GM19328 (cell line): ENCODE measurements at regions not wholly inside any gene's neighbourhood (a gene's known extent, or its start where the extent isn't known, plus 50 kb on each side); places are given as distances from the start of the nearest gene placed in this dataset.

ENCODE experiments used
- ATAC-seq: cut with Tn5 transposase; IDR thresholded peaks from one replicate; pipeline ENCODE4 v1.9.1; 2021; ENCODE audit warnings: mild to moderate bottlenecking, moderate library complexity; ENCODE audit not compliant: unreplicated experiment

DNA sequence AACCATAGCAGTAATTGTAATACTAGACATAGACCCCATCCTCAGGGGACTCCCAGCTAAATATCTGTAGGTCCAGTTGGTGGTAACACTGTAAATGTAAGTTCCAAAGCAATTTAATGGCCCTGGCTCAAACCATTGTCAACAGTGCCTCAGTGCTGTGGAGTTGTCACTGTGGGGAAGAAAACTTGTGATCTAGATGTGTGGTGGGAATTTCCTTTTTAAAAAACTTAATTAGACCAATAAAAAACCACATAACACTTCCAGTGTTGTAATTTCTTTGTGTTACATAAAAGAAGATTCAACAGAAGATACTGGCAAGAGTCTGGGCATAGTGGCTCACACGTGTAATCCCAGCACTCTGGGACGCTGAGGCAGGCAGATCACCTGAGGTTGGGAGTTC, 138.6 kb upstream of the UMPS start:
- no peak for ATAC-seq

DNA sequence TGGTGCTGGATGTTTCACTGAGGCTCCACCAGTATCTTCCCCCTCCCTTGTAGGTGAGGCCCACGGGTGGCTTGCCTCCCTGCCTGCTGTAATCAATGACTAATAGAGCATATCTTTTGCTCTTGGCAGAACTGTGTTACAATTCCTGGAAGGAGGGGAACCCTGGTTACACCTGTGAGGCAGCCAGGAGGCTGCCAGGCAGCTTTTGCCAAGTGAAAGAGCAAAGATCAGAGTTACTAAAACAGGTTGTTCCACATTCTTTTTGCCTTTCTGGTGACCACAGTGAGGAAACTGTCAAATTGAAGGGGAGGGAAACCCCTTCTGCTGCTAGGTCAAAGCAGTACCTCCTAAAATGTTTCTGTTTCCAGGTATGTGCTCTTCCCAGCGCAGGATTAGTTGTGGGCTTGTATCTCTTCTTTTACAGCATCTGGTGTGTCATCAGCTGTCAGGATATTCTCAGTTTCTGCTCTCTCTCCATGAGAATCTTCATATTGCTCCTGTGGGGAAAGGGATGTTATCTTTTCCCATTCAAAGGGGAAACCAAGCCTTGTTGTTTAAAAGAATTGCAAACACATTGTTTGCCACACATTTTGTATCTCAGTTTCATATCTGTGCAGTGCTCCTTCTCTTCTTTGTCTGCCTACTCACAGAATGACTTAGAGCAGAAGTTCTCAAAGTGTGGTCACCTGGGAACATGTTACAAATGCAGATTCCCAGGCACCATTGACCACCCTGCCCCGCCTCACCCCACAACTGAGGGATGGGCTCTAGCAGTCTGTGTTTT, 137.4 kb upstream of the UMPS start:
- ATAC-seq, result peak; percentile 50

DNA sequence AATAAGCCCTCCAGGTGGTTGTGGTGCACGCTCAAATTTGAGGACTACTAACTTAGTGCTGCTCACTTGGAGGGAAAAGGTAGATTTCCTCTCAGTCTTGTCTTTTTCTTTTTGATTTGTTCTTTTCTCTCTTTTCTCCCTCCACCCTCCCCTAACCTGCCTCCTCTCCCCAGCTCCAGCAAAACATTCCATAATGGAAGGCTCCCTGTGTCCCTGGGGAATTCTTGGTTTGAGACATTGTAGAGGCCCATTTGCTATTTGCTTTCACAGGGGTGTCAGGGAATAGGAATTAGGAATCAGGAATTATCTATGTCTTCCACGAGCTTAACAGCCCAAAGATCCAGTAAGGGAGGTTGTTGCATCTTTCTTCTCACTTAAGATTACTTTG, 136.8 kb upstream of the UMPS start:
- no peak for ATAC-seq

DNA sequence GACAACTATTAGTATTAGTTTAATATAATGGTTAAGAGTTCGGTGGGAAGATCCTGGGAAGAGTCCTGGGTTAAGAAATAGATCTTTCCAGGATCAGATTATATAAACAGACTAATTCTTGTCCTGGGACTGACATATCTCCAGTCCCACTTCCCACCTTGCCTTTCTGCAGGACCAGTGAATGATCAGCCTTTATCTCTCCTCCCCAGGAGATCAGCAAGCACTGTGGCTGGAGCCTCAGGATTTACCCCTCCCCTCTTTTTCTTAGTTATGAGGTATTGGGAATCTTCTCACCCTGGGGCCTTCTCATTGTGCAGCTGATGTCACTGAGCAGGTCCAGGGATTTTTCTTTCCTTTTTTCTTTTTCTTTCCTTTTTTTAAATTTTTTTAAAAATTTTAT, 135.7 kb upstream of the UMPS start:
- no peak for ATAC-seq

DNA sequence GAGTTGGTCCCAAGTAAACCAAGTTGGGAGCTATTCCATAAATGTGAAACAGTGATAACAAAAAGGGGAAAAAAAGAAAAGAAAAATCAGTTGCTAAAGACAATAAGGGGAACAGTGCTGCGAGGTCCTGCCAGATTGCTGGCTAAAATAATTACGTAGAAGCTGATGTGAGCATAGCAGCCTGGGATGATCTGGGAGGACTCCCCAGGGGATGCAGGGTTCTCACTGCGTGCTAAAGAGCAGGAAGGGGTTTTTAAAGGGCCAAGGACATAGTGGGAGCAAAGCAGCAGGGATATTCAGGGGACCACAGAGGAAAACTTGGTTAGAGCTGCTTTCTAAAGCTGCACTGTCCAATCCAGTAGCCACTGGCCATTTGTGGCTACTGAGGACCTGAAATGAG, 133.0 kb upstream of the UMPS start:
- ATAC-seq, result no peak

DNA sequence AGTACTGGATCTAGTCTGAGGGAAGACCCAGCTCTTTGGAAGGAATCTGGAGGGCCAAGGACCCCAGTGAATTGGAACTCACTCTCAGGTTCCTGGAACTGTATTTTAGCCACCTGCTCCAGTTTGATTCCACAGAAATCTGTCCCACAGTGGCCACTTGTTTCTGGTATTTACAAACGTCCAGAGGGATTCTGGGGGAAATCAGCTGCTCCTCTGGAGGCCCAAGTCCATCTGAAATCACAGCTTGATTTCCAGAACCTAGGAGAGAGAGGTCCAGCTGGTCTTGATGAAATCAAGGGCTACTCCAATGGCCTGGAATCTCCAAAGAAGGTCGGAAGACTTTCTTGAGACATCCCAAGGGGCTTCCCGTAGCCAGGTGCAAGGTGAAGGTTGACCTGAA, 132.3 kb upstream of the UMPS start:
- no peak for ATAC-seq

DNA sequence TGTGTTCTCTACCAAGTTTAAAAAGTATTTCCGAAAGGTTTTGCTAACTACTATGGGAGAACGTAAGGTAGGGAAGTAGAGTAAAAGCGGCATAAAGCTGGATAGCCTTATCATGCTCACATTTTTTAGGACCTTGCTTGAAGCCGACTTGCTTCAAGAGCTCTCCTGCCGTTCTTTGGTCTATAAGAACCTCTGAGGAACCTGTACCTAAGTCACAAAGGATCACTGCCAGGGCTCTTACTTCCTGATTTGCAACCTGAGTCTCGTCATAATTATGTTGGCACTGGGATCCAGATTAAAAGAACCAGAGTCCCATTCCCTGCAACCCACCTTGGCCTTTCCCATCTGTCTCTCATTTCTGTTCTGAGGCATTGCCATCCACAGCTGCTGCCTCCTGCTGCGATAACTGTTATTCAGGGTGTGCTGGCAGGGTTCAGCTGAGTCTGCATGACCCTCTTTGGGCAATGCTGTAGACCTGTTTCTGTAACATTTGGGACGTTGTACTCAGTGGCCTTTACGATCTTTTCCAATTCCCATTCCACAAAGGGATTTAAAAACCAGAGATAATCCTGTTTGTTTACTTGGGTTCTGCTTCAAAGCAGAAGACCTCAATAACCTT, 131.0 kb upstream of the UMPS start:
- no peak for ATAC-seq

DNA sequence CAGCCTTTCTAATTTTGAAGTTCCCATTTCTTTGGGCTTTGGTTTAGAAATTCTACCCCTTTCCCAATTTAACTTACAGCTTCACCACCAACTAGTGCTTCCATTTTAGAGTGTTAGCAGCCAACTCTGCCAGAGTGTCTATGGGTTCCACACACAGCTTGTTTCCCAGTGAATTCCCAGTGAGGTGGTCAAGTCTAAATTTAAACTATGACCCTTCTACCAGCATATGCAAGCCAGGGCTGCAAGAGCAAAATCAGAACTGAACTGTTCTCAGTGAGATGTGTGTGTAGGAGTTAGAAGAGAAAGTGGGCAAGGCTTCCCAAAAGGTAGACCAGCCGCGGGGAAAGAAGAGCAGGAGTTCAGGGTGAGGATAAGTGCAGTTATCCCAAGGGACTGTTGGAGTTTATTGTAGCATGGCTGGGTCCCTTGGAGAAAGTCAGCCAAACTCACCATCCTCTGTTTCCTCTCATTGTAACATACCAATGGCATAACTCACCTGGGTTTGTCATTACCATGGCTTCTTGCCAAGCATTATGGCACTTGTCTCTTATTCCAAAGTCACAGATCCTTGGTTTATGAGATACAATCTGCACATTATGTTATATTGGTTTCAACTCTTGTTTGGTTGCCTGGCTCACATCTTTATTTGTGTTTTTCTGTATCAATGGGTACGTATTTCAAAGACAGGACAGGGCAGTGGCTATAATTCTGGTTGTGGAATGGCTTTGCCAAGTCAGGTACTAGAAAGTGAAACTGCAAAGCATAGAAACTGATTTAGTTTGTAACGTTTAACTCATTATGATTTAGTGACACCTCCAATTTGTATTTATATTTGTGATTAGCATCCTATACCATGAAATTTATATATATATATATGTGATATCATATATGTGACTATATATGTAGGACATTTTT, 130.2 kb upstream of the UMPS start:
- ATAC-seq, result no peak

DNA sequence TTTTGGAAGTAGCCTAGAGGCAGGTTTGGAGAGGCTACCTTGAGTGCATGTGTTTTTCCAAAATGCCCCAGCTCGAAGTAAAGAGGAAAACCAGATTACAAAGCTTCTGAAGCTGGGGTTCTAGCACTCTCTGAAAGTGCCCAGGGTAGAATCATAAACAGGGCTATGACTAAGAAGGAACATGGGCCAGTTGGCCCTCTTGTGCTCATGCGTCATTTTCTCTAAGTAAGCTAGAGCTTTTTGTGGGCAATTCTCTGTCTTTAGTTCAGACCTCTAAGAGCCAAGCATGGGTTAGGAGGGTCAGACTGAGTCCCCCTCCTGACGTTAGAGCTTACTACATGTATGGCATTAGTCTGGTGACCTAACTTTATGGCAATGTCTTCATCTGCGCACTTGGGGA, 129.5 kb upstream of the UMPS start:
- no peak for ATAC-seq

DNA sequence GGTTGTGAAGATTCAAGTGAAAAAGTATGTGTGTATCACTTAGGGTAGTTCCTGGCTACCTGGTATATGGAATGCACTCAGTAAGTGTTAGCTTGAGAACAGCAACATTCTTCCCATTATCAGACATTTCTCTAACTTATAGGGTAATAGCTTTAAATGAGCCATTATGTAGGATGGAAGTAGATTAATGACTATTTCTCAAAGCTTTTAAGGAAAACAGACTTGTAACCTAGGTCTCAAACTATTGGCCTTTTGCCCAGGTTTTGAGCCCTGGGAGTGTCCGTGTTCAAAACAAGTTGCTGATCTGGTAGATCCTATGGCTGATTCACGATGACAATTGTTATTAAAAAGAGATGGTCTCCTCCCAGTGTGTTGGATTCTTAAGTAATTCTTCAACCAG, 129.1 kb upstream of the UMPS start:
- ATAC-seq, result no peak

DNA sequence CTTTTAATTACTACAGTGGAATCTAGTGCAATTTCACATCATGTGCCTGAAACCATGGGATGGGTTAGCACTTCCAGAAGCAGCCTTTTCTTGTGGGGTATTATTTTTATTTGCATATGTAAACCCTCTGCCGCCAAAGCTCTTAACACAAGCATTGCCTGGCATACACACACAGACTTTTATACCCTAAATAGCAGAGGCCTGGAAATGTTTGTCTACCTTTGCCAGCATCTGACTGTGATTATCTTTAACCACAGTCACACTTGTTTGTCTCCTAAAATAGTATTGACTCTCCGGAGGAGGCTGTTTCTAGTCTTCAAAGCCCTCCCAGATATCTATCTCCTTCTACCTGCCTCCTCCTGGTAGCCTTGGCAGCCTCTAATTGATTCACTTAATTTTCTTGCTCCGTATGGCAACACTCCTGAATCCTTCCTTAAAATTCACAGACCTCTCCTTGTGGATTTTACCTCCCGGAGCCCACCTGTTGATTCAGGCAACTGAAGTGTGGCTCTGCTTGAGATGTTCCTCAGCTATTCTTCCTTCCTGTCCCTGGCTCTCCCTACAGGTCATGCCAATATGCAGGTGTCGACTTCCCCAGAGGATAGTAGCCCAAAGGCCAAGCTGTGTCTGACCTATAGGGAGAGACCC, 127.1 kb upstream of the UMPS start:
- no peak for ATAC-seq

DNA sequence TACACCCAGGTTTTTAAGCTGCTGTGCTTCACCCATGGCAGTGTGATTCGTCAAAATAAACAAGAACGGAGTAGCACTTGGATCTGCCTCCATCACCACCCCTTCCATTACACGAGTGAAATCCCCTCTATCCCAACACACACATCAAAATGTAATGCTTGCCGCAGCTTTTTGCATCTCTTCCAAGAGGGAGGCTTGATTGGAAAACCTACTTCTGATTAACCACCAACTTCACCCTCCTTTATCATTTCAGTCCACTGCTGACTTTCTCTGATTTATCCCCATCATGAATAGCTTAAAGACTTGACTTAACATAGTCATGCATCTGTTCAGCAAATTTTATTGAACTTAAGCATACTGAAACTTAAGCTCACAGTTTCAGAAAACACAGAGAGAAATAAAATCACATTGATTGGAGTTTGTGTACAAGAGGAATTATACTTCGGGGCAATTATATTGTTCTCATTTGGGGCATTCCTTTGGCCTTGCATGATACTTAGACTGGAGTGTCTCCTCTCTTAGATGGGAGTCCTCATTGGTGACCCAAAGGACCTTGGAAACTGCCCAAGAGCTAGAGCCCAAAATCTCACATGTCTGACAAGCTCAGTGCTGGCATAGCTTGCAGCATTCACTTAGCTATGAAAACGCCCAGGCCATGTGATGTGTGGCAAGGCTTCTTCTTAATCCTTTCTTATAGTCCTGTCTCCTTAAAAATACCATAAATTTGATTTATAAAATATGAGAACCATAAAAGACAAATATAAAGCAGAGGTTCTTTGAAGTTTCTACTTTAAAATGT, 124.3 kb upstream of the UMPS start:
- ATAC-seq, result no peak

DNA sequence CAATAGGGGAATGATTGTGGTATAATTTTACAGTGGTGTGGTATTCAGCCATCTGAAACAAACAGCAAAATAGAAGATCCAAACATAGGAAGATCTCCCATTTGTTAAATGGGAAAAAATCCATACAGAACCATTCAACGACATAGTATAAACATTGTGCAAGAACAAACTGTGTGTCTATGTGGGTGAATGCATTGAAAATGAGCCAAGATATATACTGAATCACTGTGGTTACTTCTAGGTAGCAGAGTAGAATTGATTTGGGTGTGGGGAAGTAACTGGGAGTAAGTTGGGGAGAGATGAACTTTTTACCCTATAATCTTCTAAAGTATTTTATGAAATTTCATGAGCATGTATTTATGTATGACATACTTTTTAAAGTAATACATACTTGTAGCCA, 123.1 kb upstream of the UMPS start:
- no peak for ATAC-seq

DNA sequence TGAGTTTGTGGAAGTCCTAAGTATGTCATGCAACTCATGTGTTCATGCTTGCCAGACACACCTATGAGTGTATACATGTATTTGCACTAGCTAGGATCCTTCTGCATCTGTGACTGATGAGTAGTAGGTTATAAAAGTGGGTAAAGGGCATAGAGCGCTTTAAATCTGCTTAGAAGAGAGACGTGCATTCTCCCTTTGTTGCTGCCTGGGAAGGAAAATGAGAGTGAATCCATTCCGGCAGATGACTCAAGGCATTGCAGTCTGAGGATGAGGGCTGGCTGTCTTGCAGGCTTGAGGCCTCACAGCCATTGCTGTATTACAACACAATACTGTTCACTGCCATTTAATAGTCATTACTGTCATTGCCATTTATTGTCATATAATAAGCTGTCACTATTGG, 120.8 kb upstream of the UMPS start:
- ATAC-seq, result no peak

DNA sequence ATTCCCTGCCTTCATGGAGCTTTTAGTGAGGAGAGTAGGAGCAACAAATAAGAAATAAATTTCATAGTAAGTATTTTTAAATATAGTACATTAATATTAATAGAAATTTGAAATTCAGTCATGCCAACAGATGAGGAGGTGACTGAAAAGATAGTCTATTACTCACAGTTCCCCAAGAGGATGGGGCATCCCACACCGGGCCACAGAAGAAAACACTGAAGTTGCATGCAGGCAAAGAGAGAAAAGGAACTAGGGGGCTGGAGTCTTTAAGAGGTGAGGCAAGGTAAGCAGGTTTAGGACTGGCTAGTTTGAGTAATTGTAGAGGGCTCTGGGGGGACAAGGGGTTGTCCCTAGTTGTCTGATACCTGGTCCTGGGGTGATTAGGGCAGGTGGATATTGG, 120.1 kb upstream of the UMPS start:
- ATAC-seq, result no peak

DNA sequence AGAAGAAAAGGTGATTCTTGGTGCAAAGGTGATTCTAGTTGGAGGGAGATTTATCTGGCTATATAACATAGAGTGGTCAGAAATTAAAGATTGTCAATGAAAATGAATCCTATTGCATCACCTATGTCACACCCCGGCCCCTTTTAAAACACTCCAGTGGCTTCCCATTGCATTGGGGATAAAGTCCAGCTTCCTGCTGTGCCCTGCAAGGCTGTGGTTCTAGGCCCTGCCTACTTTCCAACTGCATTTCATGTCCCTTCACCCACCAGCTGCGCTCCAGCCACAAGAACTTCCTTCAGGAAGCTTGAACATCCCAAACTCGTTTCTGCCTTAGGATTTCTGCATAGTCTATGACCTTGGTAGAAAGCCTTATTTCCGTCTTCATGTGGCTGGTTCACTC, 118.7 kb upstream of the UMPS start:
- ATAC-seq, result no peak

DNA sequence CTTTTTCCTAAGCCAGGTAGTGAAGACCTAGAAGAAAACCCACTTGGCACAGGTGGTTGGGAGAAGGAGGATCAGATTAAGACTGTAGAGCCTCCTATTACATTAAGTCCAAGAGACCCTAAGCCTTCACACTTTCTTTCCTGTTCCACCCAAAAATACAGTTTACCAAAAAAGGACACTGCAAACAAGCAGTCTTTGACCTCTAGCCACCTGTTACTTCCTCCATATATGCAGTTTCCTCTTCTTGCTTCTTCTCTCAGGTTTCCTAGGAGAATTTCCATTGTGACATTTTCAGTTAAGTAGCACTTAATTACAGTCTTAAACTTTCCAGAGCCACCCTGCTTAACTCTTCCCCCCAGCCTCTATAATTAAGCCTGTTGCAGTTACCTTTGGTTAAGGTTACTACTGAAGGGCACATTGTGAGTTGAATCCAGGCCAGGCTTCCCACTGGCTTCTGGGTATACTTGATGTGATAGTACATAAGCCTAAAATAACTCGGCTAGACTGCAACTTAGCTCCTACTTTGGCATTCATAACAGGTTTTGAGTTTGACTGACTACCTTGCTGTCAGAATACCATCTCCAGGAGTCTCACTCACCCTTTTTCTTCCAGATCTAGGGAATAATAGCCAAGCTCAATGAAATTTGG, 114.2 kb upstream of the UMPS start:
- no peak for ATAC-seq

DNA sequence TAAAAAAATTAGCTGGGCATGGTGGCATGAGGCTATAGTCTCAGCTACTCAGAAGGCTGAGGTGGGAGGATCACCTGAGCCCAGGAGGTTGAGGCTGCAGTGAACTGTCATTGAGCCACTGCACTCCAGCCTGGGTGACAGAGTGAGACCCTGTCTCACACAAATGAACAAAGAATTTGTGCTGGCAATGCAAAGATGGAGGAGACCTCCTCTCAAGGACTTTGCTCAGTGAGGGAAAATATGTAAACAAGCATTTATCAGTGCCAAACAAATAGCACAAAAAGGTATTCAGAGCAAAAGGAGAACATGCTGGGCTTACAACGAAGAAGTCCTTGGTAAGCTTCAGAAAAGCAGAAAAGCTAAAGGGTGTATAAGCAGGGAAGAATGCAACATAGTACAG, 113.1 kb upstream of the UMPS start:
- no peak for ATAC-seq

DNA sequence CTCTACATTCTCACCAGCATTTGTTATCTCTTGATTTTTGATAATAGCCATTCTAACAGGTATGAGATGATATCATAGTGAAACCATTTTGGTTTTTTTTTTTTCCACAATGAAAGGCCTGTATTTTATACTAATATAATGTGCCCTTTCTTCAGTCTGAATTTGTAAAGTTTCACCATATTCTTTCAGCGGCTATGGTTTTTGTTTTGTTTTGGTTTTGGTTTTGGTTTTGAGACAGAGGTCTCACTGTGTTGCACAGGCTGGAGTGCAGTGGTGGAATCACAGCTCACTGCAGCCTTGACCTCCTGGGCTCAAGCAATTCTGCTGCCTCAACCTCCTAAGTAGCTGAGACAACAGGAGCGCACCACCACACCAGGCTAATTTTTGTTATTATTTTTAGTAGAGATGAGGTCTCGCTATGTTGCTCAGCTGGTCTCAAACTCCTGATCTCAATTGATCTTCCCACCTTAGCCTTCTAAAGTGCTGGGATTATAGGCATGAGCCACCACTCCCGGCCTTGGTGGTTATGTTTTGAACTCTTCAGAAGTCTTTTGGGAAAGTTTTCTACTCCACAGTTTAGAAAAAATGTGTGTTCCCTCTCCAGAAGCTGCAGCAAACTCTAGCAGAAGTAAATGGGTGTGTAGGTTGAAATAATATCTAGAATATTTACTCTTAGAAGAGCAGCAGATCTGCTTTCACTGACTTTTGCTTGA, 110.2 kb upstream of the UMPS start:
- ATAC-seq, result peak; percentile 58
